ENCODE measurements at regions not wholly inside any gene's neighbourhood (a gene's known extent, or its start where the extent isn't known, plus 50 kb on each side); places are given as distances from the start of the nearest gene placed in this dataset.

- no peak for TF ChIP-seq CTCF (conservative IDR thresholded peaks at IDR 0.05)
- no peak for TF ChIP-seq EZH2 (IDR thresholded peaks at IDR 0.05; ENCODE audit: low read depth)
These were observed 754.5 kb downstream of the SATB2 start for GRCh38 chr2:198703281-198703680.

All from PC-9 (cell line).